ENCODE measurements at regions not wholly inside any gene's neighbourhood (a gene's known extent, or its start where the extent isn't known, plus 50 kb on each side); places are given as distances from the start of the nearest gene placed in this dataset.

DNA sequence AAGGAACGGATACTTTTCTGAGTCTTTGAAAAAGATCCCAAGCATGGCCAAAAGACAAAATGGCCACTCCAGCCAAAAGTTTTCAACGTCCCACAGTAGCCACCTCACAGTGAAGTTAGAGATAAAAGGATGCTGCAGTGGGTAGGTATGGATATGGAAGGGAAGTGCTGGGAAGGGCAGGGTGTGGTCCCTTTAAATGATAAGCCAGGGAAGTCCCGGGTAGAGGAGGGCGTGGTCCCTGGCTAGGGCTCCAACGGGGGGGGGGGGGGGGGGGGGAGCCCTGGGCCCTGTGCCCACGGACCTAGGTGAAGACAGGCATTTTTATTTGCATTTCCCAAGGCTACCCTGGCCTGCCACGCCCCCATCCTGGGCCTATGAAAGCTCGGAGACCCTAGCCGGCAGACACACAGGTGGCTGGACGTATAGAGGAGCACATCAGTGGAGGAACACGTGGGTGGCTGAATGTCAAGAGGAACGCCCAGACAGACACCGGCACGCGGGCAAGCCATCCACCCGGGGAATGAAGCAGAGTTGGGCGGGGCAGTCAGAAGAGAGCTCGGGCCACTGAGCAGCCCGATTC is 306.7 kb downstream of the NFIB start:
- Histone ChIP-seq H3K4me1 (peaks cover 11% of the 10 kb centered on the region), H3K27ac (no peak overlapping the region), H3K9me3 (no peaks in the 10 kb centered on the region), H3K36me3 (ENCODE audit: insufficient read depth in 1 of 2, low read depth in 1 of 2) (no peaks in the 10 kb centered on the region), H3K4me3 (no peak overlapping the region), H3K27me3 (ENCODE audit: insufficient read depth in 3 of 3, low read length in 2 of 3) (no peaks in the 10 kb centered on the region)
- TF ChIP-seq, protein P1, sequence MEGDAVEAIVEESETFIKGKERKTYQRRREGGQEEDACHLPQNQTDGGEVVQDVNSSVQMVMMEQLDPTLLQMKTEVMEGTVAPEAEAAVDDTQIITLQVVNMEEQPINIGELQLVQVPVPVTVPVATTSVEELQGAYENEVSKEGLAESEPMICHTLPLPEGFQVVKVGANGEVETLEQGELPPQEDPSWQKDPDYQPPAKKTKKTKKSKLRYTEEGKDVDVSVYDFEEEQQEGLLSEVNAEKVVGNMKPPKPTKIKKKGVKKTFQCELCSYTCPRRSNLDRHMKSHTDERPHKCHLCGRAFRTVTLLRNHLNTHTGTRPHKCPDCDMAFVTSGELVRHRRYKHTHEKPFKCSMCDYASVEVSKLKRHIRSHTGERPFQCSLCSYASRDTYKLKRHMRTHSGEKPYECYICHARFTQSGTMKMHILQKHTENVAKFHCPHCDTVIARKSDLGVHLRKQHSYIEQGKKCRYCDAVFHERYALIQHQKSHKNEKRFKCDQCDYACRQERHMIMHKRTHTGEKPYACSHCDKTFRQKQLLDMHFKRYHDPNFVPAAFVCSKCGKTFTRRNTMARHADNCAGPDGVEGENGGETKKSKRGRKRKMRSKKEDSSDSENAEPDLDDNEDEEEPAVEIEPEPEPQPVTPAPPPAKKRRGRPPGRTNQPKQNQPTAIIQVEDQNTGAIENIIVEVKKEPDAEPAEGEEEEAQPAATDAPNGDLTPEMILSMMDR (IDR thresholded peaks at IDR 0.05) = no peak
- no peak for DNase-seq
- intact Hi-C loops (cut with DNase I) = loop anchor here in 1 of 2 donors (5.0 kb wide), 1 partner anchor 40 kb away; no protein-coding TSS in a partner anchor
- ATAC-seq = no peak
- WGBS, 3 donors = 75 to 90% (median 79%) methylated on average over 16 to 19 of the region's 19 CpGs

DNA sequence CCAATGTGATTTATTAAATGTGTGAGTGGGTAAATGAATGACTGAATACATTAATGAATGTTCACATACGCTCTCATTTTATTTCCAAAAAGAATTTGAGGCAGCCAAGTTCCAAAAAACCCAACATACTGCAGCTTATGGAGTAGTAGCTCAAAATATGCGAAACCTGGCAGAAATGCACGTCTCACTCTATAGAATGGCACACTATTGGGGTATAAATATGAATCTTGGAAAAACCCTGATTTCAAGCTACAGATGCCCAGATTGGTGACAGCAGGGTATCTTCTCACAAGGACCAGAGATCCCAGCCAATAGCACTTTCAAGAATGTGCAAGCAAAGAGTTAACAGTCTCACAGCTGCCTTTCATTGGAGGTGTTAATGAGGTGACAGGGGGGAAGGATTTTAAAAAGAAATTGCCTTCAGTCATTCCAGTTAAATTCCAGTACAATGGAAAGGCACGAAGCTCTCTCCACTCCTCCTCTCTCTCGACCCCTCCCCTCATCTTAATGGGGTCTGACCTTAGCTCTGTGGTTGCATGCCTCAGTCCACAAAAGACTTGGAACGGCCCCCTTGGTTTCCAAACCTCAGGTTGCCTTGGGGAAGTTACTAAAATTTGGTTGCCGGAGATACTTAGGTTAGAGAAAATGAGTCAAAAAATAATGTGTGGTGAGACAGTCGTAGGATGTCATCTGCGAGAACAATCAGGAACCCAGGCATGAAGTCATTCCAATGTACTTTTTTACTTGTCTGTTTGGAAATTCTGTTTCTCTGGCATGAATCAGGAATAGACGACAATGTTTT is 307.4 kb downstream of the NFIB start:
- Histone ChIP-seq H3K27ac (no peak overlapping the region), H3K4me3 (no peak overlapping the region), H3K9me3 (no peaks in the 10 kb centered on the region), H3K4me1 (peaks cover 4% of the 10 kb centered on the region), H3K36me3 (ENCODE audit: insufficient read depth in 1 of 2, low read depth in 1 of 2) (no peaks in the 10 kb centered on the region), H3K27me3 (ENCODE audit: insufficient read depth in 3 of 3, low read length in 2 of 3) (no peaks in the 10 kb centered on the region)
- intact Hi-C loops (cut with DNase I) = loop anchor here in 1 of 2 donors (5.0 kb wide), 1 partner anchor 39 kb away; no protein-coding TSS in a partner anchor
- TF ChIP-seq, protein P1 (IDR thresholded peaks at IDR 0.05) = no peak
- WGBS, 3 donors = 81 to 88% (median 83%) methylated on average over 10 of the region's 10 CpGs
- ATAC-seq (no peak), DNase-seq (no peak)

DNA sequence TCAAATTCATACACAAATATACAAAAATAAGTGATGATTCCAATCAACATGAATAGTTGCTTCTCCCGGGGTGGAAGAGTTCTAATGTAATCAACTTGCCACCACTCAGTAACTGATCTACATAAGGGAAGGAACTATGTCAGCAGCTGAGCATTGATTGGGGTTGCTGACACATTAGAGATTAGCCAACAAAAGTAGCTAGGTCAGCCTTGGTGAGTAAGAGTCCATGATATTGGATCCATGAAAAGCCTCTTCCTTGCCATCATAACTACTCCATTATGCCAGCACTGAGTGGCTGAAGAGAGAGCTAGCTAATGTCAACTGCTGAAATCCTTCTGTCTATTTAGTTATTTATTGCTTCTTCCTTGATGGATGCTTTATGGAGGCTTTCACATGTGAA is 309.8 kb downstream of the NFIB start:
- intact Hi-C loops (cut with DNase I) = no loop called here
- ATAC-seq (peak; percentile 72 to 85 (median 79)), DNase-seq (no peak)
- no peak overlapping the region for H3K4me3 ChIP-seq
- H3K36me3 ChIP-seq (ENCODE audit: insufficient read depth in 1 of 2, low read depth in 1 of 2) = no peaks in the 10 kb centered on the region
- peaks cover 4% of the 10 kb centered on the region for H3K9me3 ChIP-seq
- TF ChIP-seq, protein P1 (IDR thresholded peaks at IDR 0.05) = no peak
- WGBS, 3 donors = 65 to 82% (median 79%) methylated on average over 1 of the region's 1 CpG
- H3K4me1 ChIP-seq = no peaks in the 10 kb centered on the region
- H3K27me3 ChIP-seq (ENCODE audit: insufficient read depth in 3 of 3, low read length in 2 of 3) = no peaks in the 10 kb centered on the region
- H3K27ac ChIP-seq = no peak overlapping the region

DNA sequence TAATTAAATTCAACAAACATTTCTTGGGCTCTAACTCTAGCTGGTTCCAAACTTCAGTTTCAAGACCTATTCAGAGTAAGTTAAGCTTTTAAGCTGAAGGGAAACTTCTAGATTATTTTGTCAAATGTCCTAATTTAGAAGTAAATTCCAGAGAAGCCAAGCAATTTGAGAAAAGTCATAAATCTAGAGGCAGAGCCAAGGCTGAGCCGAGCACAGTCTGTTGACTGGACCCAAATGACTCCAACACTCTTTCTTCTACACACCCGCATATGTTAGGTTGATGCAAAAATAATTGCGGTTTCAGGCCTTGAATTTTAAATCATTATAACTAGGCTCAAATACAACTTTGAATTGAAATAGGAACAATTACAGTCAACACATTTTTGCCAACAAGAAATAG is 319.7 kb downstream of the NFIB start:
- H3K36me3 ChIP-seq (ENCODE audit: insufficient read depth in 1 of 2, low read depth in 1 of 2) = no peaks in the 10 kb centered on the region
- H3K27me3 ChIP-seq (ENCODE audit: insufficient read depth in 3 of 3, low read length in 2 of 3) = no peaks in the 10 kb centered on the region
- DNase-seq = no peak
- H3K9me3 ChIP-seq = peaks cover 2% of the 10 kb centered on the region
- H3K4me3 ChIP-seq = no peak overlapping the region
- ATAC-seq = no peak
- TF ChIP-seq, protein P1 (IDR thresholded peaks at IDR 0.05) = no peak
- H3K4me1 ChIP-seq = peaks cover 22% of the 10 kb centered on the region
- intact Hi-C loops (cut with DNase I) = no loop called here
- WGBS, 3 donors = 54 to 67% (median 57%) methylated on average over 3 of the region's 3 CpGs
- H3K27ac ChIP-seq = no peak overlapping the region
